CD4-positive, alpha-beta T cell (primary cell): ENCODE measurements at regions not wholly inside any gene's neighbourhood (a gene's known extent, or its start where the extent isn't known, plus 50 kb on each side); places are given as distances from the start of the nearest gene placed in this dataset.

Source experiments
- ATAC-seq: fragments of 200-7000 bp; cut with Tn5 transposase; one replicate; pipeline ENCODE4 v1.10.0; 2022; ENCODE audit warnings: mild to moderate bottlenecking; ENCODE audit not compliant: poor library complexity
- CTCF ChIA-PET: fragments of 350-600 bp; sonication (Branson Sonifier 250); formaldehyde crosslinking; loops from one replicate; lab custom pipeline; 2021; ENCODE audit warnings: antibody characterized with exemption, inconsistent platforms; lab: Charles Lee
- POLR2A ChIA-PET: fragments of 350-600 bp; sonication (Branson Sonifier 250); formaldehyde crosslinking; loops from one replicate; lab custom pipeline; 2021; ENCODE audit warnings: antibody characterized with exemption, inconsistent platforms; lab: Charles Lee
- DNase-seq, 14 experiments: peaks; one replicate each; pipeline ENCODE4 v3.0.0-alpha.2; 2013 to 2020; ENCODE audit warnings: mixed read lengths in 2 of 14
- H3K27ac ChIP-seq, 2 donors: one replicate each; pipeline versions ENCODE4 v1.5.1 to v1.7.0; 2013; ENCODE audit warnings: low read length in 2 of 2, low read depth in 1 of 2, mild to moderate bottlenecking in 1 of 2
- H3K27me3 ChIP-seq, 2 experiments: 1 replicate in 1 of 2; 2 replicates in 1 of 2; pipeline versions ENCODE4 v1.6.1 to v1.7.0; 2013; ENCODE audit warnings: low read length in 2 of 2, control low read depth in 1 of 2, mild to moderate bottlenecking in 1 of 2, moderate library complexity in 1 of 2; ENCODE audit not compliant: insufficient read depth in 2 of 2, control insufficient read depth in 1 of 2
- H3K36me3 ChIP-seq: one replicate; pipeline ENCODE4 v1.6.1; 2013; ENCODE audit warnings: low read length, control low read depth; ENCODE audit not compliant: insufficient read depth
- H3K4me1 ChIP-seq: one replicate; pipeline ENCODE4 v1.6.1; 2013; ENCODE audit warnings: low read length, control low read depth; ENCODE audit not compliant: insufficient read depth
- H3K4me3 ChIP-seq: one replicate; pipeline ENCODE4 v1.5.1; 2013; ENCODE audit warnings: mild to moderate bottlenecking, low read length, moderate library complexity
- H3K9me3 ChIP-seq, 2 experiments: 1 replicate in 1 of 2; 2 replicates in 1 of 2; pipeline versions ENCODE4 v1.6.1 to v1.7.0; 2013; ENCODE audit warnings: low read length in 2 of 2, mild to moderate bottlenecking in 2 of 2, control low read depth in 1 of 2, moderate library complexity in 1 of 2; ENCODE audit not compliant: control insufficient read depth in 1 of 2, insufficient read depth in 1 of 2
- H3K27ac Mint-ChIP-seq: one replicate; pipeline ENCODE4 v1.8.0; 2020; ENCODE audit warnings: mixed read lengths
- H3K27me3 Mint-ChIP-seq: one replicate; pipeline ENCODE4 v1.8.0; 2021; ENCODE audit warnings: mixed read lengths
- H3K36me3 Mint-ChIP-seq: one replicate; pipeline ENCODE4 v1.8.0; 2021; ENCODE audit warnings: low read depth, mixed read lengths
- H3K4me1 Mint-ChIP-seq: one replicate; pipeline ENCODE4 v1.8.0; 2021; ENCODE audit warnings: low read depth, mixed read lengths
- H3K4me3 Mint-ChIP-seq: one replicate; pipeline ENCODE4 v1.8.0; 2020; ENCODE audit warnings: mild to moderate bottlenecking, mixed read lengths
- H3K9me3 Mint-ChIP-seq: one replicate; pipeline ENCODE4 v1.8.0; 2020; ENCODE audit warnings: mixed read lengths
- CTCF ChIP-seq: fragments of 200-600 bp; IDR thresholded peaks from one replicate; pipeline ENCODE4 v1.8.0; 2022; ENCODE audit warnings: antibody characterized with exemption, mild to moderate bottlenecking
- intact Hi-C, 2 experiments: fragments of 100-400 bp; cut with DNase I in 1 of 2; cut with micrococcal nuclease in 1 of 2; formaldehyde crosslinking; loops; one replicate each; pipeline versions ENCODE4 v1.15.1 to v1.9.0; 2023 to 2025; cut with DNase I, micrococcal nuclease

DNA sequence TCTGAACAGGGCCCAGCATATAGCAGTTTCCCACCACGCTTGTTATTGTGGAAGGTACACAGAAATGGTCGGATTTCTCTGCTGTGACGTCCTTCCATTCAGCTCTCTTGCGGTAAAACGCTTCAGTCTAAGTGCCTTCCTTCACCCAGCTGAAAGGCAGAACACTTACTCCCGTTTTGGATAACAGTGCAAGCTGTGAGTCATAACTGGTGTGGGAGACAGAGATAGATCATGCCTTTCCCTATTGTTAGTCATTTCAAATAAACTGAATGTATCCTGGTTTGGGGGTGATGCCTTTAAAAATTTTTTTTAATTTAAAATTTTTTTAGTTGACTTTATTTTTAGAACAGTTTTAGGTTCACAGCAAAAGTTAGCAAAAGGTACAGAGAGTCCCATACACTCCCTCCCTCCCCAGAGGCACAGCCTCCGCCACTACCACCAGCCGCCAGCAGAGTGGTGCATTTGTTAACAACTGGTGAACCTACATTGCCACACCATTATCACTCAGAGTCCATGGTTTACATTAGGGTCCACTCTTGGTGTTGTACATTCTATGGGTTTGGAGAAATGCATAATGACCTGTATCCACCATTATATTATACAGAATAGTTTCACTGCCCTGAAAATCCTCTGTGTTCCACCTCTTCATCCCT, 94.9 kb upstream of the NSMCE3 start:
- ChIA-PET CTCF (no interaction called here), POLR2A (no interaction called here)
- no peak for TF ChIP-seq CTCF
- no peaks in the 10 kb centered on the region for H3K4me1 Mint-ChIP-seq
- peaks cover 24% of the 10 kb centered on the region for H3K27me3 Mint-ChIP-seq
- H3K27ac Mint-ChIP-seq = no peak overlapping the region
- peaks cover 8 to 12% of the 10 kb centered on the region in 2 experiments for H3K9me3 ChIP-seq
- no peak overlapping the region for H3K4me3 Mint-ChIP-seq
- peaks cover 7% of the 10 kb centered on the region for H3K9me3 Mint-ChIP-seq
- no peak overlapping the region for H3K4me3 ChIP-seq
- DNase-seq = no peak
- ATAC-seq = no peak
- H3K27ac ChIP-seq = no peak overlapping the region
- H3K36me3 ChIP-seq = no peaks in the 10 kb centered on the region
- intact Hi-C loops = no loop called here
- H3K4me1 ChIP-seq = no peaks in the 10 kb centered on the region
- H3K36me3 Mint-ChIP-seq = no peaks in the 10 kb centered on the region
- peaks cover 0 to 9% of the 10 kb centered on the region in 2 experiments for H3K27me3 ChIP-seq

DNA sequence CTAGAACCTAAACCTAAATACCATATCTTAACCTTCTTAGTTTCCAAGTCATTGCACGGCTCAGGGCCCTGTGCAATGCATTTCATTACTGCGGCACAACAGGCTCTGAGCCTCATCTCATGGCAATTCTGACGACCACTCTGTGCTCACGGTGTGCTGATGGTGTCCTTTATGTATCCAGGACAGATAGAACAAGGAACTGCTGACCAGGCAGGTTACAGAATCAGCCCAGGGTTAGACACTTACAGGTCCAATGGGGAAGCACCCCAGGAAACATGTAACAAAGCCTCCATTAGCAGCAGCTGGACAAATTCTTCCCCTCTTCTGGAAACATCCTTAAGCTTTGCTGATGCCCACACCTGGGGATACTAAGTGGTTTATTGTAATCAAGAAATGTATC, 91.9 kb upstream of the NSMCE3 start:
- H3K27me3 Mint-ChIP-seq = peaks cover 23% of the 10 kb centered on the region
- no peaks in the 10 kb centered on the region for H3K36me3 ChIP-seq
- H3K27ac ChIP-seq = no peak overlapping the region
- H3K4me1 Mint-ChIP-seq = no peaks in the 10 kb centered on the region
- intact Hi-C loops = no loop called here
- no peak for DNase-seq
- no peaks in the 10 kb centered on the region for H3K9me3 Mint-ChIP-seq
- H3K9me3 ChIP-seq = no peaks in the 10 kb centered on the region
- no peak for ATAC-seq
- no peak overlapping the region for H3K4me3 ChIP-seq
- no peak overlapping the region for H3K27ac Mint-ChIP-seq
- H3K36me3 Mint-ChIP-seq = no peaks in the 10 kb centered on the region
- no peaks in the 10 kb centered on the region for H3K4me1 ChIP-seq
- H3K4me3 Mint-ChIP-seq = no peak overlapping the region
- no peak for TF ChIP-seq CTCF
- H3K27me3 ChIP-seq = peaks cover 0 to 8% of the 10 kb centered on the region in 2 experiments
- CTCF ChIA-PET = no interaction called here
- POLR2A ChIA-PET = no interaction called here

DNA sequence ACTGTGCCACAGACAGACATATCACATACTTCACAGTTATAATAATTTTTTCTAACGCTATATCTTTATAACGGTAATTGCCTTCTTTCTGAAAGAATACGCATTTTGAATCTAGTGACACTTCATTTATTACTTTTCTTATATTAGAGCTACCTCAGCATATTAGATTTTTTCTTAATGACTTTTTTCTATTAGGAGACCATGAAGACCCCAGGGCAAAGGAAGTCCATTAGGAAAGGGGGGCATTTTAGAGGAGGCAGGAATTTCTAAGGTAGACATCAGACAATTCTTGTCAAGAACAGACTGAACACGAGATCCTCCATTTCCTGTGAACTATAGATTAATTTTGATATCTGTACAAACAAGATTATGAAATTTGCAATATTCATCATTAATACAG, 90.5 kb upstream of the NSMCE3 start:
- Mint-ChIP-seq H3K27ac (no peak overlapping the region), H3K4me1 (no peaks in the 10 kb centered on the region), H3K36me3 (no peaks in the 10 kb centered on the region), H3K4me3 (no peak overlapping the region), H3K27me3 (peaks cover 28% of the 10 kb centered on the region), H3K9me3 (no peaks in the 10 kb centered on the region)
- DNase-seq (no peak), ATAC-seq (no peak)
- ChIA-PET CTCF (no interaction called here), POLR2A (no interaction called here)
- intact Hi-C loops = no loop called here
- Histone ChIP-seq H3K27ac (no peak overlapping the region), H3K36me3 (no peaks in the 10 kb centered on the region), H3K27me3 (peaks cover 0 to 4% of the 10 kb centered on the region in 2 experiments), H3K9me3 (no peaks in the 10 kb centered on the region), H3K4me3 (no peak overlapping the region), H3K4me1 (no peaks in the 10 kb centered on the region)
- no peak for TF ChIP-seq CTCF
